ENCODE measurements at regions not wholly inside any gene's neighbourhood (a gene's known extent, or its start where the extent isn't known, plus 50 kb on each side); places are given as distances from the start of the nearest gene placed in this dataset.

GRCh38 chr16:49931266-49931665, 75.4 kb upstream of the ZNF423 start:
- H3K27me3 Mint-ChIP-seq, result peaks cover 2% of the 10 kb centered on the region
- H3K36me3 Mint-ChIP-seq, result no peaks in the 10 kb centered on the region
- H3K27ac Mint-ChIP-seq, result no peak overlapping the region
- H3K9me3 Mint-ChIP-seq, result no peaks in the 10 kb centered on the region
- H3K4me1 Mint-ChIP-seq, result no peaks in the 10 kb centered on the region
- H3K4me3 Mint-ChIP-seq, result no peak overlapping the region

DNA sequence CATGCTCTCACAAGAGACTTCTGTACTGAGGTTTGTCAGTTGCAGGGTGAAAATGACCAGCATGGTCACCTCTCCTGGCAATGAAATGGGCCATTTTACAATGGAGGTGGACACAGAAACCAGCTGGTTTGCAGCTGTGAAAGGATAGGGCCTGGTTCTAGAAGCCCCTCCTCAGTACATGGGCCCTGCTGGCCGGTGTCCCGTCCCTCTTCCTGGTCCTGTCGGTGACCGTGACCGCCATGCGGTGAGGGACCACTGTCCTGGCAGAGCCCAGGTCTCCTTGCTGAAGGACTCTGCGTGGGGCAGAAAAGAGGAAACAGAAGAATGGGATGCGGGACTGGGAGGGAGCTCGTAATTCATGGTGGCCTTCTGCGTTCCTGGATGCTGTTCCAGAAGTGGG, 76.0 kb upstream of the ZNF423 start:
- peak overlapping the region; percentile 57 for H3K27ac Mint-ChIP-seq
- no peak overlapping the region for H3K4me3 Mint-ChIP-seq
- peaks cover 2% of the 10 kb centered on the region for H3K27me3 Mint-ChIP-seq
- H3K36me3 Mint-ChIP-seq, result no peaks in the 10 kb centered on the region
- H3K4me1 Mint-ChIP-seq, result no peaks in the 10 kb centered on the region
- no peaks in the 10 kb centered on the region for H3K9me3 Mint-ChIP-seq

- Mint-ChIP-seq H3K27ac (no peak overlapping the region), H3K27me3 (peaks cover 2% of the 10 kb centered on the region), H3K4me1 (no peaks in the 10 kb centered on the region)
Measured at GRCh38 chr16:49932434-49932833, 76.5 kb upstream of the ZNF423 start.

DNA sequence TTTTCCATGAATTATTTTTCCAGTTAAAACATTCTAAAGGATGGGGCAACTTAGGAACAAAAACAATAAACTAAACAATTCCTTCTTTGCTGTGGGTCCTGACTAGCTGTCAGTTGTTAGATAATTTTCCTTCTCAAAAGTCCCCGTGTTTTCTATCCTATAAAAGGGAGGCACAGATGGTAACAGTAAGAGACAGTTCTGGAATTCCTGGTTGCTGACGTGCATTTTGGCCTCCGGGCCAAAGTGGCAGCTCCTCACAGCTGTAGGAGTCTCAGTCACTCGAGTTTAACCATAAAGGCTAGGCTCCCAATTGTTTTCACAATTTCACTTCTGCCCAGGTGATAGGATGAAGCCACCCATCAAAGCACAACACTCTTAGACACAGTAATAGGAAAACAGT, 77.0 kb upstream of the ZNF423 start:
- peaks cover 2% of the 10 kb centered on the region for H3K27me3 Mint-ChIP-seq
- H3K36me3 Mint-ChIP-seq, result no peaks in the 10 kb centered on the region
- no peak overlapping the region for H3K27ac Mint-ChIP-seq
- no peaks in the 10 kb centered on the region for H3K9me3 Mint-ChIP-seq
- H3K4me1 Mint-ChIP-seq, result no peaks in the 10 kb centered on the region
- H3K4me3 Mint-ChIP-seq, result no peak overlapping the region

More at GRCh38 chr16:49932434-49932833, 76.5 kb upstream of the ZNF423 start:
- H3K9me3 Mint-ChIP-seq, result no peaks in the 10 kb centered on the region
- H3K4me3 Mint-ChIP-seq, result no peak overlapping the region
- no peaks in the 10 kb centered on the region for H3K36me3 Mint-ChIP-seq

DNA sequence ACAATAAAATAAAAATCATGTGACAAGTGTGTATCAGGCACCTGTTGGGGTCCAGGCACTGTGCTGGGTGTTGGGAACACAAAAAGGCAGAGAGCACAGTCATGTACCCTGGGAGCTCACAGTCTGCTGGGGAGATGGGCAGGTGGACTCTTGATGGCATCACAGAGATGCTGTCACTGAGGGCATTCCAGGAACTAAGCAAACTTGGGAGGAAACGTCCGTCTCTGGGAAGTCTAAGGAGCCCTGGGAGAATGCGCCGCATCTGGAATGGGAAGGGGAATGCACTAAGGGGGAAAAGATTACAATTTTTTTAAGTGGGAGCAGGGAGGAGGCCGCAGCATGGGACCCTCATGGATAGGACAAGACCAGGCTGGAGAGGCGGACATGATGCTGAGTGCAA, 80.9 kb upstream of the ZNF423 start:
- Mint-ChIP-seq H3K27me3 (peaks cover 1% of the 10 kb centered on the region), H3K9me3 (no peaks in the 10 kb centered on the region), H3K27ac (no peak overlapping the region), H3K4me3 (no peak overlapping the region), H3K36me3 (no peaks in the 10 kb centered on the region), H3K4me1 (no peaks in the 10 kb centered on the region)

- no peaks in the 10 kb centered on the region for H3K36me3 Mint-ChIP-seq
- H3K4me3 Mint-ChIP-seq, result no peak overlapping the region
- no peaks in the 10 kb centered on the region for H3K4me1 Mint-ChIP-seq
- H3K27ac Mint-ChIP-seq, result no peak overlapping the region
- no peaks in the 10 kb centered on the region for H3K9me3 Mint-ChIP-seq
- H3K27me3 Mint-ChIP-seq, result peaks cover 3% of the 10 kb centered on the region
Measured at GRCh38 chr16:49937886-49938285, 82.0 kb upstream of the ZNF423 start.

- H3K4me1 Mint-ChIP-seq, result no peaks in the 10 kb centered on the region
- no peak overlapping the region for H3K4me3 Mint-ChIP-seq
- H3K27me3 Mint-ChIP-seq, result peaks cover 3% of the 10 kb centered on the region
- H3K27ac Mint-ChIP-seq, result no peak overlapping the region
- no peaks in the 10 kb centered on the region for H3K36me3 Mint-ChIP-seq
- no peaks in the 10 kb centered on the region for H3K9me3 Mint-ChIP-seq
Measured at GRCh38 chr16:49939495-49939894, 83.6 kb upstream of the ZNF423 start.

- H3K36me3 Mint-ChIP-seq, result no peaks in the 10 kb centered on the region
- no peak overlapping the region for H3K4me3 Mint-ChIP-seq
- peaks cover 5% of the 10 kb centered on the region for H3K27me3 Mint-ChIP-seq
- H3K27ac Mint-ChIP-seq, result no peak overlapping the region
- H3K9me3 Mint-ChIP-seq, result no peaks in the 10 kb centered on the region
- H3K4me1 Mint-ChIP-seq, result no peaks in the 10 kb centered on the region
Measured at GRCh38 chr16:49940464-49941224, 84.4 kb upstream of the CNEP1R1 start.

DNA sequence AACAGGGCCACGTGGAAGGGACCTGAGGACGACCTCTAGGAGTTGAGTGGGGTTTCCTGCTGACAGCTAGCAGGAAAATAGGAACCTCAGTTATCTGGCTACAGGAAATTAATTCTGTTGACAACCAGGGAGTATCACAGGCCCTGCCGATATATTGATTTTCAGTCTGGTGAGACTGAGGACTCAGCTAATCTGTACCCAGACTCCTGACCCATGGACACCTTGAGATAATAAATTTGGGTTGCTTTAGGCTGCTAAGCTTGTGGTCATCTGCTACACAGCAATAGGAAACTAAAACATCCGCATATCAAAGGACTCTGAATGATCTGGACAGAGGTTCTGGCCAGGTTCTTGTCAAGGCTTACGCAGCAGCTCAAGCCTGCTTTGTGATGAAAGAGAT, 80.8 kb upstream of the CNEP1R1 start:
- H3K4me1 Mint-ChIP-seq, result no peaks in the 10 kb centered on the region
- H3K27ac Mint-ChIP-seq, result no peak overlapping the region
- H3K36me3 Mint-ChIP-seq, result no peaks in the 10 kb centered on the region
- no peaks in the 10 kb centered on the region for H3K9me3 Mint-ChIP-seq
- H3K4me3 Mint-ChIP-seq, result no peak overlapping the region
- peaks cover 11% of the 10 kb centered on the region for H3K27me3 Mint-ChIP-seq

DNA sequence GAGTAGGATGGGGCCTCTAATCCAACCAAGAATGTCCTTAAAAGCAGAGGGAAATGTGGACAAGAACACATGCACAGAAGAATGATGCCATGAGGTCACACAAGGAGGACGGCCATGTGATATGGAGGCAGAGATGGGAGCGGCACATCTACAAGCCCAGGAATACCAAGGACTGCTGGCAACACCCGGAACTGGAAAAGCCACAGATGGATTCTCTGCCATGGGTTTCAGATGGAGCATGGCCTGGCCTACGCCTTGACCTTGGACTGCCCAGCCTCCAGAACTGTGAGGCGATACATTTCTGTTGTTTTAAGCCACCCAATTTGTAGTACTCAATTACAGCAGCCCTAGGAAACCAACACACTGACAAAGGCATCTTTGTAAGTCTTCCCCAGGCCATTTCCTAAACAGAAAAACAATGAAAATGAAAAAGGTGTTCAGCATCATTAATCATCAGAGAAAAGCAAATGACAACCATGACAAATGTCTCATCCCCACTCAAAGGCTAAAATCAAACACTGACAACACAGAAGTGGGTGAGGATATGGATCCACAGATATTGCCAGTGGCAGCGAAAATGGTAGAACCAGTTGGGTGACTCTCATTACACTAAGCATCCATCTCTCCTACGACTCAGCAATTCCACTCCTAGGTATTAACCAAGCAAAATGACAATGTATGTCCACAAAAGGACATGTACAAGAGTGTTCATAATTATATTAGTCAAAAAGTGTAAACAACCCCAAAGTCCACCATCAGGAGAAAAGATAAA, 76.9 kb upstream of the CNEP1R1 start:
- H3K9me3 Mint-ChIP-seq, result no peaks in the 10 kb centered on the region

GRCh38 chr16:49951574-49952195, 73.3 kb upstream of the CNEP1R1 start:
- Mint-ChIP-seq H3K27ac (no peak overlapping the region), H3K27me3 (peaks cover 6% of the 10 kb centered on the region)

More for the DNA sequence above, 76.9 kb upstream of the CNEP1R1 start:
- no peak overlapping the region for H3K4me3 Mint-ChIP-seq
- peaks cover 8% of the 10 kb centered on the region for H3K27me3 Mint-ChIP-seq
- H3K36me3 Mint-ChIP-seq, result no peaks in the 10 kb centered on the region
- no peaks in the 10 kb centered on the region for H3K4me1 Mint-ChIP-seq
- no peak overlapping the region for H3K27ac Mint-ChIP-seq

DNA sequence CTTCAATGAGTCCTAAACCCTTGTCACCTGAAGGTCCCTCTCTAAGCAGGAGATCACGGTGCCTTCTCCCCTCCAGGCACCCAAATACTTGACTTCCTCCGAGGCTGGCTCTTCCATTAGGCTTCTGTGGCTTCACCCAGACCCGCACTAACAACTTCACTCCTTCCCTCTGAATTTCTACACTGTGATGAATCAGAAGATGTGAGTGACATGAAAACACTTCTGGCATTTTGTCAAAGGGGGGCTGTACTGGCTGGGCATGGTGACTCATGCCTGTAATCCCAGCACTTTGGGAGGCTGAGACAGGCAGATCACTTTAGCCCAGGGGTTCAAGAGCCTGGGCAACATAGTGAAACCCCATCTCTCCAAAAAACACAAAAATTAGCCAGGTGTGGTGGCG, 72.6 kb upstream of the CNEP1R1 start:
- Mint-ChIP-seq H3K36me3 (no peaks in the 10 kb centered on the region), H3K4me3 (no peak overlapping the region), H3K4me1 (no peaks in the 10 kb centered on the region), H3K27me3 (peaks cover 6% of the 10 kb centered on the region), H3K9me3 (no peaks in the 10 kb centered on the region), H3K27ac (no peak overlapping the region)

More at GRCh38 chr16:49951574-49952195, 73.3 kb upstream of the CNEP1R1 start:
- H3K9me3 Mint-ChIP-seq, result no peaks in the 10 kb centered on the region
- H3K4me1 Mint-ChIP-seq, result no peaks in the 10 kb centered on the region
- H3K4me3 Mint-ChIP-seq, result no peak overlapping the region
- no peaks in the 10 kb centered on the region for H3K36me3 Mint-ChIP-seq

GRCh38 chr16:49953090-49953489, 71.9 kb upstream of the CNEP1R1 start:
- H3K4me1 Mint-ChIP-seq, result no peaks in the 10 kb centered on the region

DNA sequence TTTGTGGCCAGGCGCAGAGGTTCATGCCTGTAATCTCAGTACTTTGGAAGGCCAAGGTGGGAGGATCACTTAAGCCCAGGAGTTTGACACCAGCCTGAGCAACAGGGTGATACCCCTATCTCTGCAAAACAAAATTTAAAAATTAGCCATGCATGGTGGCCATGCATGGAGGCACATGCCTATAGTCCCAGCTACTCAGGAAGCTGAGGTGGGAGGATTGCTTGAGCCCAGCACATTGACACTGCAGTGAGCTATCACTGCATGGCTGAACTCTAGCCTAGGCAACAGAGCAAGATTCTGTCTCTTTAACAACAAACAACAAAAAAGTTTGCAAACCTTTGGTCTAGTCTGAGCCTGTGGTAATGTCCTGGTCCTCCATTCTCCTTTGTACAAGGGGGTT, 69.2 kb upstream of the CNEP1R1 start:
- H3K36me3 Mint-ChIP-seq, result no peaks in the 10 kb centered on the region
- H3K27me3 Mint-ChIP-seq, result no peaks in the 10 kb centered on the region
- H3K9me3 Mint-ChIP-seq, result no peaks in the 10 kb centered on the region
- no peaks in the 10 kb centered on the region for H3K4me1 Mint-ChIP-seq
- H3K4me3 Mint-ChIP-seq, result no peak overlapping the region
- no peak overlapping the region for H3K27ac Mint-ChIP-seq

More at GRCh38 chr16:49953090-49953489, 71.9 kb upstream of the CNEP1R1 start:
- Mint-ChIP-seq H3K4me3 (no peak overlapping the region), H3K9me3 (no peaks in the 10 kb centered on the region), H3K27me3 (peaks cover 6% of the 10 kb centered on the region), H3K36me3 (no peaks in the 10 kb centered on the region), H3K27ac (no peak overlapping the region)

DNA sequence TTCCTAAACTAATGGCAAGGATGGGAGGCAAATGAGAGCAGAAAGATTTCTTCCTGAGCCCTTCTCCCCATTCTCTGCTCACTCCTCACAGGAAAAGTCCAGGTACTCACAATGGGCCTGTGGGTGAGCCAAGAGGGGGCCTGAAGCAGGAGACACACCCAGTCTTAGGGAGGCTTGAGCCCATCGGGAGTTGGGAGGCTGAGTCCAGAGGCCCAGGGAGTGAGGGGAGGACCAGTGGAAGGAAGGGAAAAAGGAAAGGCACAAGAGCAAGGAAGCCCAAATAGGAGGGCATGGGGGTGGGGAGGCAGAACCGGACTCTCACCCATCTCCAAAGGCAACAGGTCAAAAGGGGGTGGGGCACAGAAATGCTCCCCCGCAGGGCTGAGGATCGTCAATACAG, 68.1 kb upstream of the CNEP1R1 start:
- Mint-ChIP-seq H3K4me3 (no peak overlapping the region), H3K27me3 (no peaks in the 10 kb centered on the region), H3K4me1 (no peaks in the 10 kb centered on the region), H3K9me3 (no peaks in the 10 kb centered on the region), H3K27ac (no peak overlapping the region), H3K36me3 (no peaks in the 10 kb centered on the region)

GRCh38 chr16:49958448-49958847, 66.6 kb upstream of the CNEP1R1 start:
- H3K4me1 Mint-ChIP-seq, result no peaks in the 10 kb centered on the region

More at GRCh38 chr16:49958448-49958847, 66.6 kb upstream of the CNEP1R1 start:
- Mint-ChIP-seq H3K27ac (no peak overlapping the region), H3K4me3 (no peak overlapping the region), H3K36me3 (no peaks in the 10 kb centered on the region), H3K9me3 (no peaks in the 10 kb centered on the region), H3K27me3 (peaks cover 5% of the 10 kb centered on the region)
